HG02885 (cell line): ENCODE measurements at regions not wholly inside any gene's neighbourhood (a gene's known extent, or its start where the extent isn't known, plus 50 kb on each side); places are given as distances from the start of the nearest gene placed in this dataset.
"Not testable (repeated sequence)": the region's sequence is repeated elsewhere in the genome, so short reads cannot be mapped to it uniquely, and the experiment has no call there.

Experiments
- ATAC-seq: cut with Tn5 transposase; IDR thresholded peaks from one replicate; pipeline ENCODE4 v1.9.1; 2021; ENCODE audit warnings: mild to moderate bottlenecking; ENCODE audit not compliant: unreplicated experiment, poor library complexity

GRCh38 chr11:12585861-12586260, 88.4 kb upstream of the TEAD1 start:
- ATAC-seq = no peak

- no peak for ATAC-seq
Measured at GRCh38 chr11:12587333-12587991, 86.8 kb upstream of the TEAD1 start.

GRCh38 chr11:12591706-12592105, 82.5 kb upstream of the TEAD1 start:
- ATAC-seq = no peak

- ATAC-seq = no peak
Measured at GRCh38 chr11:12592283-12592682, 81.9 kb upstream of the TEAD1 start.

- not testable (repeated sequence) for ATAC-seq
Measured at GRCh38 chr11:12595089-12595847, 79.0 kb upstream of the TEAD1 start.

GRCh38 chr11:12598330-12599256, 75.6 kb upstream of the TEAD1 start:
- no peak for ATAC-seq

GRCh38 chr11:12599408-12600143, 74.6 kb upstream of the TEAD1 start:
- ATAC-seq = peak; percentile 83

GRCh38 chr11:12600829-12601228, 73.4 kb upstream of the TEAD1 start:
- no peak for ATAC-seq

GRCh38 chr11:12602421-12602820, 71.8 kb upstream of the TEAD1 start:
- ATAC-seq = no peak

- ATAC-seq = no peak
Measured at GRCh38 chr11:12603143-12604088, 70.8 kb upstream of the TEAD1 start.

- no peak for ATAC-seq
Measured at GRCh38 chr11:12604557-12605153, 69.6 kb upstream of the TEAD1 start.

- no peak for ATAC-seq
Measured at GRCh38 chr11:12606597-12606996, 67.6 kb upstream of the TEAD1 start.

- ATAC-seq = not testable (repeated sequence)
Measured at GRCh38 chr11:12608678-12609077, 65.5 kb upstream of the TEAD1 start.

- no peak for ATAC-seq
Measured at GRCh38 chr11:12611352-12611751, 62.9 kb upstream of the TEAD1 start.

- ATAC-seq = no peak
Measured at GRCh38 chr11:12617632-12618031, 56.6 kb upstream of the TEAD1 start.

GRCh38 chr11:12618743-12619540, 55.3 kb upstream of the TEAD1 start:
- no peak for ATAC-seq

- no peak for ATAC-seq
Measured at GRCh38 chr11:12623869-12624268, 50.4 kb upstream of the TEAD1 start.
